HCT116 (cell line): ENCODE measurements at regions not wholly inside any gene's neighbourhood (a gene's known extent, or its start where the extent isn't known, plus 50 kb on each side); places are given as distances from the start of the nearest gene placed in this dataset.

Source experiments
- ATAC-seq: fragments of 200-7000 bp; cut with Tn5 transposase; 2 replicates; pipeline ENCODE4 v1.9.1; 2020; ENCODE audit warnings: mild to moderate bottlenecking, moderate library complexity
- BruUV-seq: library from RNA; stranded (reverse); fragments of 400-500 nt; replicated peaks from 2 replicates; lab custom pipeline; 2021; lab: Mats Ljungman, UMichigan
- CTCF ChIA-PET: fragments of 300-600 bp; sonication (Branson Sonifier 250); formaldehyde crosslinking; loops from one replicate; lab custom pipeline; 2021; ENCODE audit warnings: antibody characterized with exemption; lab: Charles Lee
- POLR2A ChIA-PET: fragments of 300-600, 350-600 bp; sonication (Branson Sonifier 250); formaldehyde crosslinking; loops from one replicate; lab custom pipeline; 2021; ENCODE audit warnings: antibody characterized with exemption; lab: Charles Lee
- RAD21 ChIA-PET, 2 experiments: fragments of 300-600 bp; sonication (Branson Sonifier 250); formaldehyde crosslinking; loops; one replicate each; lab custom pipeline; 2023; ENCODE audit warnings: low total read pairs in 2 of 2; ENCODE audit not compliant: uncharacterized antibody in 2 of 2, unreplicated experiment in 2 of 2, low non-redundant PET in 1 of 2; lab: Charles Lee
- DNase-seq: peaks from one replicate; pipeline ENCODE4 v3.0.0-alpha.2; 2010; ENCODE audit warnings: low read depth, low spot score
- H2AFZ ChIP-seq: fragments of 200-600 bp; shearing (Covaris generic), sonication (generic); 2 replicates; pipeline ENCODE4 v1.6.1; 2017; ENCODE audit warnings: low read depth, mixed run types, mixed read lengths, antibody characterized with exemption, low read length; ENCODE audit not compliant: poor library complexity, severe bottlenecking
- H3K27ac ChIP-seq: 2 replicates; pipeline ENCODE4 v1.5.1; 2012; ENCODE audit warnings: low read depth, low read length
- H3K27me3 ChIP-seq: fragments of 200-600 bp; sonication (generic); 2 replicates; pipeline ENCODE4 v1.6.1; 2016; ENCODE audit warnings: mixed run types, low read length, mixed read lengths; ENCODE audit not compliant: insufficient read depth
- H3K36me3 ChIP-seq, 2 experiments: fragments of 200-500 bp in 1 of 2; fragments of 200-600 bp in 1 of 2; sonication (Bioruptor generic) in 1 of 2; sonication (generic) in 1 of 2; 2 replicates each; pipeline versions ENCODE4 v1.5.1 to v1.6.1; 2014 to 2016; ENCODE audit warnings: low read length in 2 of 2, inconsistent platforms in 1 of 2, mixed read lengths in 1 of 2, mixed run types in 1 of 2; ENCODE audit not compliant: insufficient read depth in 2 of 2, control insufficient read depth in 1 of 2
- H3K4me1 ChIP-seq, 2 experiments: fragments of 200-600 bp in 1 of 2; sonication (generic) in 1 of 2; 2 replicates each; pipeline versions ENCODE4 v1.5.1 to v1.6.1; 2012 to 2017; ENCODE audit warnings: low read length in 2 of 2, inconsistent platforms in 1 of 2, mild to moderate bottlenecking in 1 of 2, mixed read lengths in 1 of 2, mixed run types in 1 of 2, moderate library complexity in 1 of 2; ENCODE audit not compliant: insufficient read depth in 2 of 2, control insufficient read depth in 1 of 2
- H3K4me2 ChIP-seq: fragments of 200-600 bp; sonication (generic); 2 replicates; pipeline ENCODE4 v1.6.1; 2017; ENCODE audit warnings: mixed run types, low read length, mixed read lengths
- H3K4me3 ChIP-seq, 2 experiments: fragments of 200-600 bp in 1 of 2; sonication (generic) in 1 of 2; replicated peaks in 1 of 2; 2 replicates each; pipeline ENCODE4 v1.5.1; 2011 to 2016; ENCODE audit warnings: low read length in 2 of 2, control low read depth in 1 of 2, low read depth in 1 of 2, mild to moderate bottlenecking in 1 of 2, mixed read lengths in 1 of 2, mixed run types in 1 of 2
- H3K79me2 ChIP-seq: fragments of 200-600 bp; sonication (generic); 2 replicates; pipeline ENCODE4 v1.6.1; 2017; ENCODE audit warnings: mild to moderate bottlenecking, mixed run types, low read length, moderate library complexity, mixed read lengths; ENCODE audit not compliant: insufficient read depth
- H3K9ac ChIP-seq: fragments of 200-600 bp; sonication (generic); 2 replicates; pipeline ENCODE4 v1.6.1; 2016; ENCODE audit warnings: low read length, mixed read lengths
- H3K9me2 ChIP-seq: fragments of 200-600 bp; sonication (generic), shearing (Covaris generic); 2 replicates; pipeline ENCODE4 v1.6.1; 2017; ENCODE audit warnings: mixed run types, mild to moderate bottlenecking, moderate library complexity; ENCODE audit not compliant: insufficient read depth
- H3K9me3 ChIP-seq, 2 experiments: fragments of 200-500 bp in 1 of 2; fragments of 200-600 bp in 1 of 2; sonication (Bioruptor generic) in 1 of 2; sonication (generic) in 1 of 2; 2 replicates each; pipeline ENCODE4 v1.6.1; 2014 to 2017; ENCODE audit warnings: low read length in 2 of 2, mixed read lengths in 2 of 2, inconsistent platforms in 1 of 2, low read depth in 1 of 2, mild to moderate bottlenecking in 1 of 2, mixed run types in 1 of 2, moderate library complexity in 1 of 2; ENCODE audit not compliant: control insufficient read depth in 1 of 2, insufficient read depth in 1 of 2
- H4K20me1 ChIP-seq: fragments of 200-600 bp; sonication (generic), shearing (Covaris generic); 2 replicates; pipeline ENCODE4 v1.6.1; 2017; ENCODE audit warnings: mixed run types, mild to moderate bottlenecking, moderate library complexity; ENCODE audit not compliant: insufficient read depth
- CEBPB ChIP-seq: IDR thresholded peaks from 2 replicates; pipeline ENCODE4 v1.6.1; 2012; ENCODE audit warnings: low read depth
- ELF1 ChIP-seq: IDR thresholded peaks from 2 replicates; pipeline ENCODE4 v1.6.1; 2012; ENCODE audit warnings: low read depth, borderline replicate concordance
- EZH2 ChIP-seq: fragments of 200-600 bp; sonication (generic); IDR thresholded peaks from 2 replicates; pipeline ENCODE4 v1.6.1; 2017; ENCODE audit warnings: antibody characterized with exemption, mixed run types
- EZH2phosphoT487 ChIP-seq: fragments of 200-600 bp; IDR thresholded peaks from 2 replicates; pipeline ENCODE4 v1.6.1; 2018; ENCODE audit warnings: antibody characterized with exemption, borderline replicate concordance
- FOSL1 ChIP-seq: IDR thresholded peaks from 2 replicates; pipeline ENCODE4 v1.6.1; 2012; ENCODE audit warnings: low read depth
- JUND ChIP-seq: IDR thresholded peaks from 2 replicates; pipeline ENCODE4 v1.6.1; 2012
- POLR2A ChIP-seq: IDR thresholded peaks from 2 replicates; pipeline ENCODE4 v1.7.0; 2011; ENCODE audit warnings: borderline replicate concordance; ENCODE audit not compliant: insufficient read depth, insufficient read length; ENCODE audit errors: extremely low read depth
- RAD21 ChIP-seq: IDR thresholded peaks from 2 replicates; pipeline ENCODE4 v1.6.1; 2012; ENCODE audit warnings: low read depth, mild to moderate bottlenecking
- REST ChIP-seq: IDR thresholded peaks from 2 replicates; pipeline ENCODE4 v1.6.1; 2012; ENCODE audit warnings: low read depth
- SIN3A ChIP-seq: IDR thresholded peaks from 2 replicates; pipeline ENCODE4 v1.6.1; 2012; ENCODE audit warnings: low read depth
- SRF ChIP-seq: IDR thresholded peaks from 2 replicates; pipeline ENCODE4 v1.6.1; 2012; ENCODE audit warnings: low read depth
- TCF7L2 ChIP-seq: IDR thresholded peaks from 2 replicates; pipeline ENCODE4 v1.7.0; 2011; ENCODE audit warnings: borderline replicate concordance, inconsistent platforms; ENCODE audit not compliant: insufficient read depth, insufficient read length; ENCODE audit errors: extremely low read depth
- YY1 ChIP-seq: IDR thresholded peaks from 2 replicates; pipeline ENCODE4 v1.6.1; 2011; ENCODE audit warnings: low read length, low read depth, moderate library complexity, mild to moderate bottlenecking; ENCODE audit not compliant: insufficient replicate concordance; ENCODE audit errors: extremely low read depth
- ZBTB33 ChIP-seq: IDR thresholded peaks from 2 replicates; pipeline ENCODE4 v1.6.1; 2011; ENCODE audit warnings: mild to moderate bottlenecking, low read length, moderate library complexity; ENCODE audit not compliant: insufficient replicate concordance; ENCODE audit errors: extremely low read depth
- ZFX ChIP-seq: fragments of 450-650 bp; IDR thresholded peaks from 2 replicates; pipeline ENCODE4 v1.6.1; 2017
- intact Hi-C: fragments of 100-400 bp; cut with micrococcal nuclease; formaldehyde crosslinking; loops from 2 replicates; pipeline ENCODE4 v1.10.0; 2022
- TF ChIP-seq, protein P1 (sequence below): IDR thresholded peaks from 2 replicates; pipeline ENCODE4 v1.6.1; 2012
- TF ChIP-seq, protein P2 (sequence below), 3 experiments: fragments of 200-600 bp in 1 of 3; sonication (generic) in 1 of 3; IDR thresholded peaks in 2 of 3; conservative IDR thresholded peaks in 1 of 3; 2 replicates each; pipeline ENCODE4 v1.5.1; 2012 to 2017; ENCODE audit warnings: low read depth in 2 of 3, low read length in 2 of 3, antibody characterized with exemption in 1 of 3, borderline replicate concordance in 1 of 3, control low read depth in 1 of 3, mild to moderate bottlenecking in 1 of 3, mixed read lengths in 1 of 3, mixed run types in 1 of 3, moderate library complexity in 1 of 3; ENCODE audit not compliant: insufficient read depth in 1 of 3

GRCh38 chr3:174377096-174377495 is 482.0 kb upstream of the NAALADL2 start:
- no peaks in the 10 kb centered on the region for H3K79me2 ChIP-seq
- DNase-seq (no peak), ATAC-seq (no peak)
- H3K9me2 ChIP-seq, result no peaks in the 10 kb centered on the region
- BruUV-seq, result no TSS peak
- intact Hi-C loops, result no loop called here
- H3K36me3 ChIP-seq, result no peaks in the 10 kb centered on the region
- CTCF ChIA-PET, result no interaction called here
- H3K9me3 ChIP-seq, result no peaks in the 10 kb centered on the region
- H3K9ac ChIP-seq, result no peak overlapping the region
- RAD21 ChIA-PET, result no interaction called here
- H2AFZ ChIP-seq, result no peak overlapping the region
- TF ChIP-seq JUND (no peak), ZFX (no peak), EZH2phosphoT487 (no peak), ZBTB33 (no peak), POLR2A (no peak), YY1 (no peak), CEBPB (no peak), SIN3A (no peak), ELF1 (no peak), REST (no peak), EZH2 (no peak), SRF (no peak), FOSL1 (no peak), RAD21 (no peak), TCF7L2 (no peak)
- TF ChIP-seq, protein P1, sequence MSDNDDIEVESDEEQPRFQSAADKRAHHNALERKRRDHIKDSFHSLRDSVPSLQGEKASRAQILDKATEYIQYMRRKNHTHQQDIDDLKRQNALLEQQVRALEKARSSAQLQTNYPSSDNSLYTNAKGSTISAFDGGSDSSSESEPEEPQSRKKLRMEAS, result no peak
- TF ChIP-seq, protein P2, sequence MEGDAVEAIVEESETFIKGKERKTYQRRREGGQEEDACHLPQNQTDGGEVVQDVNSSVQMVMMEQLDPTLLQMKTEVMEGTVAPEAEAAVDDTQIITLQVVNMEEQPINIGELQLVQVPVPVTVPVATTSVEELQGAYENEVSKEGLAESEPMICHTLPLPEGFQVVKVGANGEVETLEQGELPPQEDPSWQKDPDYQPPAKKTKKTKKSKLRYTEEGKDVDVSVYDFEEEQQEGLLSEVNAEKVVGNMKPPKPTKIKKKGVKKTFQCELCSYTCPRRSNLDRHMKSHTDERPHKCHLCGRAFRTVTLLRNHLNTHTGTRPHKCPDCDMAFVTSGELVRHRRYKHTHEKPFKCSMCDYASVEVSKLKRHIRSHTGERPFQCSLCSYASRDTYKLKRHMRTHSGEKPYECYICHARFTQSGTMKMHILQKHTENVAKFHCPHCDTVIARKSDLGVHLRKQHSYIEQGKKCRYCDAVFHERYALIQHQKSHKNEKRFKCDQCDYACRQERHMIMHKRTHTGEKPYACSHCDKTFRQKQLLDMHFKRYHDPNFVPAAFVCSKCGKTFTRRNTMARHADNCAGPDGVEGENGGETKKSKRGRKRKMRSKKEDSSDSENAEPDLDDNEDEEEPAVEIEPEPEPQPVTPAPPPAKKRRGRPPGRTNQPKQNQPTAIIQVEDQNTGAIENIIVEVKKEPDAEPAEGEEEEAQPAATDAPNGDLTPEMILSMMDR (IDR thresholded peaks at IDR 0.05 in 2 of 3, conservative IDR thresholded peaks at IDR 0.05 in 1 of 3; ENCODE audit: borderline replicate concordance in 1 of 3, insufficient read depth in 1 of 3, low read depth in 2 of 3, low read length in 2 of 3), result no peak
- no peaks in the 10 kb centered on the region for H3K27me3 ChIP-seq
- POLR2A ChIA-PET, result no interaction called here
- no peaks in the 10 kb centered on the region for H4K20me1 ChIP-seq
- H3K4me1 ChIP-seq, result no peaks in the 10 kb centered on the region
- H3K4me3 ChIP-seq, result no peak overlapping the region
- no peak overlapping the region for H3K27ac ChIP-seq
- H3K4me2 ChIP-seq, result no peak overlapping the region
